Retinal pigment epithelial cell (primary cell): ENCODE measurements at regions not wholly inside any gene's neighbourhood (a gene's known extent, or its start where the extent isn't known, plus 50 kb on each side); places are given as distances from the start of the nearest gene placed in this dataset.

Source experiments
- DNase-seq: peaks from one replicate; pipeline ENCODE4 v3.0.0-alpha.2; 2010; ENCODE audit warnings: low read depth
- H3K4me3 ChIP-seq: 2 replicates; pipeline ENCODE4 v1.5.1; 2011; ENCODE audit warnings: mild to moderate bottlenecking, low read length, control low read depth, moderate library complexity
- CTCF ChIP-seq: conservative IDR thresholded peaks from 2 replicates; pipeline ENCODE4 v1.5.1; 2011; ENCODE audit warnings: low read depth, low read length, control low read depth, inconsistent platforms

- peak; percentile 36 for TF ChIP-seq CTCF
- no peak for DNase-seq
- H3K4me3 ChIP-seq, result no peak overlapping the region
Observed at GRCh38 chr13:100828226-100828625, 153.6 kb upstream of the TMTC4 start.

DNA sequence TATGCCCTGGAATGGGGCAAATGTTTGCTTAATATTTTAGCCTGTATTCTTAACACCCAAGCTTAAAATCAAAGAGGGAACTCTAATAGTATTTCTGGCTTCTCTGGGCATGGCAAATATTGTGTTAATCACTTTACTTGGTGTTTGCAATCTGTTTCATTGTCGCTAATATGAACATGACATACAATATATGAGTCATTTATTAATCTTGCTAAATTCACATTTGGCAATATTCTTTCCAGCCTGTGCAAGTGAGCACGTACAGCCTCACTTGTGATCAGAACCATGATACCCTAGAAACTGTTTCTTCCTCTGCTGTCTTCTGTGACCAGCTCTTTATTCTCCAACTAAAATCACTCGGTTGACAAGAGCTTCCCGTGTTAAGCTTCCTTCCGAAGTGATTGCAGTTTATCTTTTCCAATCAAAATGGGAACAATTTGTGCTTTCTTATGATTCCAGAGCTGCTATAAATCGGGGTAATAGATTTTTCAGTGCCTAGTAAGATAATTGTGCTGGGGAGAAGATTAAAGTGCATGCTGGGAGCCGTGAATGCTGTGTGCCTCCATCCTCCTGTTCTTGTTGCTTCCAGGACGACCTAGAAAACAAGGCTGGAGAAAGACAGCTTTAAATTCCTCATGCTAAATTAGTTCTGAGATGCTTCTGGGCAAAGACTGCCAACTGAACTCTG lies 153.0 kb upstream of the TMTC4 start:
- TF ChIP-seq CTCF, result no peak
- no peak overlapping the region for H3K4me3 ChIP-seq
- no peak for DNase-seq

DNA sequence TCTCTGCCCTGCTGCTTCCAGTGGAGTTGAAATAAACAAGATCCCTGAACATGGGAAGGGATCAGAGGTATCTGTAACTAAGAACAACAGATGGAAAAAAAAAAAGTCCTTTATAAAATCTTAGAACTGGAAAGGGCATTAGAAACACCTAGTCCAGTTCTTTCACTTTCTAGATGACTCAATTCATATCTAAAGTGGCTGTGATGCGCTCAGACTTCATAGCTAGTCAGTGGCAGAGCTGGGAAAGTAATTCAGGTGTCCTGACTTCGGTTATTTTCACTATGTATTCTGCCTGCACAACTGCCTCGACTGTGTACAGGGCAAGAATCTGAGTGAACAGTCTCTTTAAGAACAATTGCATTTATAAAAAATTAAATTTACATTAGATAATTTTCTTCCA lies 151.8 kb upstream of the TMTC4 start:
- H3K4me3 ChIP-seq, result no peak overlapping the region
- TF ChIP-seq CTCF, result no peak
- DNase-seq, result no peak

DNA sequence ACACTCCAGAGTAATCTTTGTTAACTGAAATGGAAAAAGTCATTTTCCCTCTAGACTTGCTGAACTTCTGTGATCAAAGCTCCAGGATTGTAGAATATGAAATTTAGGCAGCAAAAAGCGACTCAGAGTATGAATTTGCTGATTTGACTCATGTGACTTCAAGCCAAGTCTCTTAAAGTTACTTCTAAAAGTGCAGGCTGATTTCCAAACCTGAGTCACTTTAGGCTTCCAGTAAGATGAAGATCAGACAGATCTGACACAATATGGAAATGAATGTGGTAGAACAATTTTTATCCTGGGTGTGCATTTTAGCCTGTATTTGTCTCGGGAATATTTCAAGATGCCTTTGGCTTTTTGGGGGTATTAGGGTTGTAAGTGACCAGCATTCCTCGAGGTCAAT lies 151.0 kb upstream of the TMTC4 start:
- no peak overlapping the region for H3K4me3 ChIP-seq
- DNase-seq, result peak; percentile 32
- TF ChIP-seq CTCF, result no peak

GRCh38 chr13:100824366-100824765 lies 149.8 kb upstream of the TMTC4 start:
- no peak overlapping the region for H3K4me3 ChIP-seq
- DNase-seq, result no peak
- no peak for TF ChIP-seq CTCF

GRCh38 chr13:100823448-100823847 lies 148.9 kb upstream of the TMTC4 start:
- TF ChIP-seq CTCF, result no peak
- no peak for DNase-seq
- no peak overlapping the region for H3K4me3 ChIP-seq

DNA sequence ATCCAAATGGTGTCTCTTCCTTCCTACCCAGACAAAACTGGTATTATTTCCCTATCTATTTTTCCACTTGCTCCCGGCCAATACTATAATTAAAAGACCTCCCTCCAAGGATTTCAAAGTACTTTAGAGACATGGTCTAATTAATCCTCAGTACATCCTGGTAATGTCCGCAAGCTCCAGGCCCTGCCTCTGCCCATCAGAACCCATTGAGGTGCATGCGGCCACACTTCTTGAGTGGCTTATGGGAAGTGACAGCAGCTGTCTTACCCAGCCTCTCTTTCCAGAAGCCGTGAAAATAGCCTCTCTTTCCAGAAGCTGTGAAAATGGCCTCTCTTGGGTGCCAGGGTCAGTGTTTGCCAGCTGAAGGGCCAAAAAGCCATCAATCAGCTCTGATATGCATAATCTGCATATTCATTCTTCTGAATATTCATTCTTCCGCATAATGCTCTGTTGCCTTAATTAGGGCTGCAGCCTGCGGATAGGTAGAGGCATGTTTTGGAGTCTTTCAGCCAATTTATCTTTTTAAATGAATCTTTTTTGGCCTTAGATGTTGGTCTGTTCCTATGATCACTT lies 148.4 kb upstream of the TMTC4 start:
- DNase-seq, result no peak
- TF ChIP-seq CTCF, result no peak
- H3K4me3 ChIP-seq, result no peak overlapping the region
